ENCODE measurements at regions not wholly inside any gene's neighbourhood (a gene's known extent, or its start where the extent isn't known, plus 50 kb on each side); places are given as distances from the start of the nearest gene placed in this dataset.

GRCh38 chr2:104528101-104528500 lies 325.8 kb upstream of the POU3F3 start:
- Histone ChIP-seq H3K9ac (ENCODE audit: extremely low read depth, low read length, poor library complexity, severe bottlenecking) (no peak overlapping the region), H3K27ac (ENCODE audit: low read depth, low read length) (no peak overlapping the region), H3K9me3 (ENCODE audit: control insufficient read depth, low read length) (no peaks in the 10 kb centered on the region), H3K27me3 (ENCODE audit: control insufficient read depth, insufficient read depth, low read length, poor library complexity, severe bottlenecking) (no peaks in the 10 kb centered on the region), H3K4me1 (ENCODE audit: control insufficient read depth, insufficient read depth, low read length) (no peaks in the 10 kb centered on the region), H3K36me3 (ENCODE audit: control insufficient read depth, insufficient read depth, low read length) (no peaks in the 10 kb centered on the region), H3K4me3 (ENCODE audit: low read length) (no peak overlapping the region)
- H3K4me1 Mint-ChIP-seq, result no peaks in the 10 kb centered on the region
- H3K27me3 Mint-ChIP-seq (ENCODE audit: insufficient read depth), result no peaks in the 10 kb centered on the region
- no peak overlapping the region for H3K4me3 Mint-ChIP-seq
- DNase-seq, result no peak
- H3K36me3 Mint-ChIP-seq (ENCODE audit: low read depth), result no peaks in the 10 kb centered on the region
- TF ChIP-seq CTCF (conservative IDR thresholded peaks at IDR 0.05), result no peak
- no peaks in the 10 kb centered on the region for H3K9me3 Mint-ChIP-seq
- 93 to 95% methylated on average over 7 to 8 of the region's 8 CpGs for WGBS, 2 experiments (ENCODE audit: insufficient coverage in 1 of 2, insufficient read length in 1 of 2)
- no peak overlapping the region for H3K27ac Mint-ChIP-seq

GRCh38 chr2:104531122-104531521 lies 322.8 kb upstream of the POU3F3 start:
- no peak for DNase-seq
- Histone ChIP-seq H3K9me3 (ENCODE audit: control insufficient read depth, low read length) (no peaks in the 10 kb centered on the region), H3K27me3 (ENCODE audit: control insufficient read depth, insufficient read depth, low read length, poor library complexity, severe bottlenecking) (no peaks in the 10 kb centered on the region), H3K27ac (ENCODE audit: low read depth, low read length) (no peak overlapping the region), H3K36me3 (ENCODE audit: control insufficient read depth, insufficient read depth, low read length) (no peaks in the 10 kb centered on the region), H3K4me3 (ENCODE audit: low read length) (no peak overlapping the region), H3K9ac (ENCODE audit: extremely low read depth, low read length, poor library complexity, severe bottlenecking) (no peak overlapping the region), H3K4me1 (ENCODE audit: control insufficient read depth, insufficient read depth, low read length) (no peaks in the 10 kb centered on the region)
- no peak for TF ChIP-seq CTCF (conservative IDR thresholded peaks at IDR 0.05)
- H3K9me3 Mint-ChIP-seq, result no peaks in the 10 kb centered on the region
- no peak overlapping the region for H3K4me3 Mint-ChIP-seq
- H3K4me1 Mint-ChIP-seq, result no peaks in the 10 kb centered on the region
- H3K27ac Mint-ChIP-seq, result no peak overlapping the region
- 83 to 90% methylated on average over 7 to 10 of the region's 10 CpGs for WGBS, 2 experiments (ENCODE audit: insufficient coverage in 1 of 2, insufficient read length in 1 of 2)
- H3K27me3 Mint-ChIP-seq (ENCODE audit: insufficient read depth), result no peaks in the 10 kb centered on the region
- no peaks in the 10 kb centered on the region for H3K36me3 Mint-ChIP-seq (ENCODE audit: low read depth)

GRCh38 chr2:104537116-104537515 lies 316.8 kb upstream of the POU3F3 start:
- Histone ChIP-seq H3K9me3 (ENCODE audit: control insufficient read depth, low read length) (no peaks in the 10 kb centered on the region), H3K27me3 (ENCODE audit: control insufficient read depth, insufficient read depth, low read length, poor library complexity, severe bottlenecking) (no peaks in the 10 kb centered on the region), H3K4me3 (ENCODE audit: low read length) (no peak overlapping the region), H3K9ac (ENCODE audit: extremely low read depth, low read length, poor library complexity, severe bottlenecking) (no peak overlapping the region), H3K27ac (ENCODE audit: low read depth, low read length) (no peak overlapping the region), H3K4me1 (ENCODE audit: control insufficient read depth, insufficient read depth, low read length) (no peaks in the 10 kb centered on the region), H3K36me3 (ENCODE audit: control insufficient read depth, insufficient read depth, low read length) (no peaks in the 10 kb centered on the region)
- Mint-ChIP-seq H3K4me3 (no peak overlapping the region), H3K4me1 (no peaks in the 10 kb centered on the region), H3K27ac (no peak overlapping the region), H3K27me3 (ENCODE audit: insufficient read depth) (no peaks in the 10 kb centered on the region), H3K9me3 (no peaks in the 10 kb centered on the region), H3K36me3 (ENCODE audit: low read depth) (no peaks in the 10 kb centered on the region)
- WGBS, 2 experiments (ENCODE audit: insufficient coverage in 1 of 2, insufficient read length in 1 of 2), result 88% methylated on average over 5 of the region's 5 CpGs; no CpG with 5 or more reads in 1 of the 2 experiments
- no peak for DNase-seq
- TF ChIP-seq CTCF (conservative IDR thresholded peaks at IDR 0.05), result no peak
